Skin epidermis (tissue), 12 donors: ENCODE measurements at regions not wholly inside any gene's neighbourhood (a gene's known extent, or its start where the extent isn't known, plus 50 kb on each side); places are given as distances from the start of the nearest gene placed in this dataset.
"Not testable (repeated sequence)": the region's sequence is repeated elsewhere in the genome, so short reads cannot be mapped to it uniquely, and the experiment has no call there.

ENCODE experiments used
- H3K27ac ChIP-seq, 21 experiments: fragments of 200-600 bp; sonication (generic) in 11 of 21; one replicate each; pipeline ENCODE4 v1.5.0; 2020; ENCODE audit warnings: mild to moderate bottlenecking in 3 of 21, inconsistent platforms in 2 of 21, moderate library complexity in 2 of 21
- H3K4me3 ChIP-seq, 7 experiments: fragments of 200-600 bp; sonication (generic) in 2 of 7; one replicate each; pipeline ENCODE4 v1.5.0; 2020; ENCODE audit warnings: inconsistent platforms in 2 of 7, mild to moderate bottlenecking in 2 of 7, moderate library complexity in 1 of 7

DNA sequence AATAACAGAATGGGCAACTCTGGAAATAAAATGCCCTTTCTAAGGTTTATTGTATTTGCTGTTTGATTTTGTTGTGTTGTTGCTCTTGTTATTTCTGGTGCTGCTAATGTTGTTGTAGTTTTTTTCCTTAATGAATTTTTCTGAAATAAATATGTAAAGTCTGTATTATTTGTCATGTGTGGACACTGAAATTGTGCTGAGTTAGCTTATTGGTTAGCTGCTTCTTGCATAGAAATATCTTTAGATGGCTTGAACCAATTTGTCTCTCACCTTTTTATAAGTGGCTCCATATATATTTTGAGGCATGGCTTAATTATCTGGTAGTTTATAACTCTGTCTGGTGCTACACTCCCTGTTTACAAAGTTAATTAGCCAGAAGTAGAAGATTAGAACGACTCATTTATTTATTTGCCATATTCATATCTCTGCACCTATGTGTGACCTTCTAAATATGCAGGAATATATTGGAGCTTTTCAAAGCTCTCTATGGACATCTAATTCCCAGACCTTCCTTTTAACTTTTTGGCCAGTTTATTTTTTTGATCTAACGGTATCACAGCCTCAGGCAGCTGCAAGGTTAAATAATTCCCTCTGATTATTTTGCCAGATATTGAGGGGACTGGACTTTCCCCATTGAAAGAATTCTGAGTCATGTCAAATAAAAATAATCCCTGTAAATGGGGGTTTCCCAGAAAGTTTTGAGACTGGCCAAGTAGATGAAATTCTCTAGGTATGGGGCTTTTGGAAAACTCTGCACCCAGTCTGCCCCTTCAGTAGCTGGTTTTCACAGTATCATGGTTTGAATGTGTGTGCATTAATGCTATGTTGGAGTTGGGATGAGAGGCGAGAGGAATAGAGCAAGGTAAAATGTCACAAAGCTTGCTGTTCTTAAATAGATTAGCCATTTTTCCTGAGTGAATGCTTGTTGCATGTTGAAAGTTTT lies 1331.7 kb upstream of the MIR17HG start:
- no peak overlapping the region for H3K4me3 ChIP-seq
- no peak overlapping the region for H3K27ac ChIP-seq

DNA sequence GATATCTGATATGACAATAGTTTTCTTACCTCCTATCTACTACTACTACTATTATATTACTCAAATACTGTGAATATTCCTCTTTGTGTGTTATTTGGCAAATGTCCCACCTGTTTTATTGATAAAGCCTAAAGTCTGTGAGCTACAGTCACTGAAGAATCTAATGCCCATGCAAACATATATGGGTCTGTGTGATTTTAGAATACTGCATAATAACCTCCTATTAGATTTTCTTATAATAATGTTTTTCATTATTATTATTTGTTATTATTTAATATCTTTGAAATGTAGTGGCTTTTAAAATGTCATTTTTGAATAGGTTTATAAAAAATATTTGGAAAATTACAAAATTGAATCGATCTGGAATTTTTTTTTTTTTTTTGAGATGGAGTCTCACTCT lies 1330.8 kb upstream of the MIR17HG start:
- H3K4me3 ChIP-seq, result no peak overlapping the region
- H3K27ac ChIP-seq, result no peak overlapping the region

DNA sequence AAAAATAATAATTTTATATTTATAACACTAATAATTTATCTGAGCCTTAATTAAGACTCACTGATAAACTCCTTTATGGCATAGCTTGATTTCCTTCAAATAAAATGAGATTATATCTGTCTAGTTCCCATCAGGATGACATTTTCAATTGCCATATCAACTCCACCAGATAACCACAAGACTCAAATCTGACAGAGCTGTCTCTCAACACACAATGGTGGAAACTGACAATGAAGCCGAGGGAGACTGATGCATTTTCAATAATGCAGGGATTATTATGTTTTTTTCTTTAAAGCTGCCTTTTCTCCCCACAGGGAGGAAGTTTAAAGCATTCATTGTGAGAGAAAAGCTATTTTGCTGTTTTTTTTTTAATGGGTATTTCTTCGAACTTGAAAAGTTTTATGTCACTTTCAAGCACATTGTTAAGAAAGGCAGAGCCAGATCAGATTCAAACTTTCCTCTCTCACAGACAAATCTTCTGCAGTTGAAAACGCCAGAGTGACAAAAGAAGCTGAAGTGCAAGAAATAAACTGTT lies 1326.9 kb upstream of the MIR17HG start:
- Histone ChIP-seq H3K4me3 (no peak overlapping the region), H3K27ac (no peak overlapping the region)

DNA sequence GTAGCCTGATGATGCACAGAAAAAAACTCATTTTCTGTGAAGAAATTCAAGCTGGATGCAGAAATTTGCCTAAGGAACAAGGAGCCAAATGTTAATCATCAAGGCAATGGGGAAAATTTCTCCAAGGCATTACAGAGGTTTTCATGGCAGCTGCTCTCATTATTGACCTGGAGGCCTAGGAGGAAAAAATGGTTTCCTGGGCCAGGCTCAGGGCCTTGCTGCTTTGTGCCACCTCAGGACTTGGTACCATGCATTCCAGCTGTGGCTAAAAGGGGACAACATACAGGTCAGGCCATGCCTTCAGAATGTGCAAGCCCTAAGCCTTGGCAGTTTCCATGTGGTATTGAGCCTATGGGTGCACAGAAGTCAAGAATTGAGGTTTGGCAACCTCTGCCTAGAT lies 1320.1 kb upstream of the MIR17HG start:
- H3K27ac ChIP-seq, result no peak overlapping the region
- no peak overlapping the region for H3K4me3 ChIP-seq

DNA sequence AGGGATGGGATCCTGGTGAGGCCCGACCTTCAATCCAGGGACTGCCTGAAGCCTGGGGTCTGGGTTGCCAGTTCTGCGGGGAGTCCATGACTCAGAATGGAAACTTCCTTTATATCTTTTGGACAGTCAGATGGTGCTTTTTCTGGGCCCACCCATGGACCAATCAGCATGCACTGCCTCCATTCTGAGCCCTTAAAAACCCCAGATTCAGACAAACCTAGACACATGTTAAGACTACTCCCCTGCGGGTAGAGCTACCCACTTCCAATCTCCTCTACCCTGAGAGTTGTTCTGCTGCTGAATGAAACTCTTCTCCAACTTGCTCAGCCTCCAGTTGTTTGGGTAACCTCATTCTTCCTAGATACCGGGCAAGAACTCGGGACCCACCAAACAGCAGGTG lies 1315.2 kb upstream of the MIR17HG start:
- no peak overlapping the region for H3K4me3 ChIP-seq
- H3K27ac ChIP-seq, result no peak overlapping the region

- H3K4me3 ChIP-seq, result no peak overlapping the region
Observed at GRCh38 chr13:90032841-90033493, 1314.5 kb upstream of the MIR17HG start.

GRCh38 chr13:90039516-90039915 lies 1308.0 kb upstream of the MIR17HG start:
- Histone ChIP-seq H3K27ac (no peak overlapping the region), H3K4me3 (no peak overlapping the region)

More at GRCh38 chr13:90032841-90033493, 1314.5 kb upstream of the MIR17HG start:
- H3K27ac ChIP-seq, result no peak overlapping the region

DNA sequence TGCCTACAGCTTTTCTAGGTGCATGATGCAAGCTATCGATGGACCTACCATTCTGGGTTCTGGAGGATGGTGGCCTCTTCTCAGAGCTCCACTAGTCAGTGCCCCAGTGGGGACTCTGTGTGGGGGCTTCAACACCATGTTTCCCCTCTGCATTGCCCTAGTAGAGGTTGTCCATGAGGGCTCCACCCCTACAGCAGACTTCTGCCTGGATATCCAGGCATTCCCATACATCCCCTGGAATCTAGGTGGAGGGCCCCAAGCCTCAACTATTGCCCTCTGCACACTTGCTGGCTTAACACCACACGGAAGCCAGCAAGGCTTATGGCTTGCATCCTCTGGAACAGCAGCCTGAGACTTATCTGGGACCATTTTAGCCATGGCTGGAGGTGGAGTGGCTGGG lies 1299.9 kb upstream of the MIR17HG start:
- Histone ChIP-seq H3K27ac (no peak overlapping the region), H3K4me3 (no peak overlapping the region)

GRCh38 chr13:90049989-90050671 lies 1297.4 kb upstream of the MIR17HG start:
- no peak overlapping the region for H3K4me3 ChIP-seq
- H3K27ac ChIP-seq, result no peak overlapping the region

- Histone ChIP-seq H3K4me3 (no peak overlapping the region), H3K27ac (no peak overlapping the region)
Observed at GRCh38 chr13:90055121-90055520, 1292.4 kb upstream of the MIR17HG start.

GRCh38 chr13:90055760-90056159 lies 1291.7 kb upstream of the MIR17HG start:
- H3K4me3 ChIP-seq, result no peak overlapping the region
- H3K27ac ChIP-seq, result no peak overlapping the region

GRCh38 chr13:90064226-90064625 lies 1283.3 kb upstream of the MIR17HG start:
- not testable (repeated sequence) for H3K27ac ChIP-seq, H3K4me3 ChIP-seq

DNA sequence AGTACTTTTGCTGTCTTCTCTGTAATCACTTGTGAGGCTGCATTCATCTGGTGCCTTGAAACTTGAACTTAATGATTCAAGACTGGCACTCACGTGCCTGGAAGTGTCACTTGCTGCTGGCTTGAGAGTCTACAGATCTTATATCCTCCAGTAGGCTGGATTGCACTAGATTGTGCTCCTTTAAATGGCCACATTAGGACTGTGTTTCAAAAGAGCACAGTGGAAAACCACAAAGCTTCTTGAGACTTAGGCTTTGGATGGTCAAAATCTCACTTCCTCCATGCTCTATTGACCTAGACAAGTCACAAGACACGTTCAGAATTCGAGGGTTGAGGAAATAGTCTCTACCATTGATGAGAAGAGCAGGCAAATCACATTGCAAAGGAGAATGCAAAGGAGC lies 1278.8 kb upstream of the MIR17HG start:
- H3K27ac ChIP-seq, result no peak overlapping the region
- no peak overlapping the region for H3K4me3 ChIP-seq

DNA sequence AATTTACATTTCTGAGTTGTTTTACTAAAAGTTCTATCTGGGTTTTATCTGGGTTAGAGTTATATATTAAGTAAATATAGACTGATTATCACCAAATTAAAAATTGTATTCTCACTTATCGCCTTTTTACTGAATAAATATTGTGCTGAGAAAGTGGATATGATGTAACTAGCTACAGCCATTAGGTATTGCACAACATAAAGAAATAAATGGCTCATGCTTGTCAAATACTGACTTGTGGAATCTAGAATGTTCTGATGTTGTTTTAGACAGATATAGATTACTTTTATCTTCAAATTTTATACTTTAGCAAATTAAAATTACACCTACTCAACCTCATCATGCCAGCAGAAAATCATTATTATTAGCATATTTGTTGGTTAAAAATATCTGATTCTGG lies 1277.1 kb upstream of the MIR17HG start:
- no peak overlapping the region for H3K27ac ChIP-seq
- no peak overlapping the region for H3K4me3 ChIP-seq

DNA sequence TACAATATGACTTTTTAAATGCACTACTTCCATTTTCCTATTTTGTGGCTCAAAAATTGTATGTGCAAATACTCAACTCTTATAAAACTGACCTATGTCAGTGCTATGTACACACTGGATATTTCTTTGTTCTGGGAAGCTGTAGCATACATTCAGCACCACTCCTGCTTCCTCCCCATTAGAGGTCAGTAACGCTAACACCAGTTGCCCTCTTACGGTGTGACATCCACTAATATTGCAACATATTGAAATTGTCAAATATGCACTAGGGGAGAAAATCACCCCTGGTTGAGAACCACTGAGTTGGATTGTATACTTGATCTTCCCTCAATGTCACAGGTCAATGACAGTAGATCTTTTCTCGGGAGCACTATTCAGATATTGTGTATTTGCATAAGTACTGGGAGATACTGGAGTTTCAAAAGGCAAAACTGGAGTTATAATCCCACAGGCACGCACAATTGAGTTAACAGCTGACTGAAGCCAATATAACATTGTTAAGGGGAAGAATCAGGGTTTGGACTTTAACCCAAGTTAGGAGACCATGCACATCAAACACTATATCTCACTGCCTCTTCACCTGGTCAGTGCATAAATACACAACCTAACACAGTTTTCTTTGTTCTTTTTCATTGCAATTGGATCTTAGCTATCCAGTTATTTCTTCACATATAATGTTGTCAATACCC lies 1276.5 kb upstream of the MIR17HG start:
- Histone ChIP-seq H3K4me3 (no peak overlapping the region), H3K27ac (no peak overlapping the region)

DNA sequence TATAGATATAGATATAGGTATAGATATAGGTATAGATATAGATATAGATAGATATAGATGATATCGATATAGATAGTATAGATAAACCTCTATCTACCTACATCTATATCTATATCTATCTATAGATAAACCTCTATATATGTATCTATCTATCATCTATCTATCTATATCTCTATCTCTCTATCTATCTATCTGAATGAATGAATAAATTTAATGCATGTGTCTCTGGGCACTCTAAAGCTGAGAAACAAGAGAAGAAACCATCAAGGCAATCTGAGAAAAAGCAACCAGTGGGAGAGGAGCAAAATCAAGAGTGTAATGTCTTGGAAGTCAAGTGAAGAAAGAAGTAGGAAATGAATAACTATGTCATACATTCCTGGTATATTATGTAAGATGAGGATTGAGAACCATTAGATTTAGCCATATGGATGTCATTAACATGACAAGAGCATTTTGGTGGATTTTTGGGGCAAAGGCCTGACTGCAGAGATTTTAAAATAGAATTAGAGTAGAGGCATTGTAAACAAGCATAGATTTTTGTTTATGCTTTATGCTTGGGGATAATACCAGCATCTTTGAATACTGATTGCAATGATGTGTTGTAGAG lies 1262.7 kb upstream of the MIR17HG start:
- no peak overlapping the region for H3K27ac ChIP-seq
- no peak overlapping the region for H3K4me3 ChIP-seq

GRCh38 chr13:90089051-90089450 lies 1258.4 kb upstream of the MIR17HG start:
- H3K4me3 ChIP-seq, result no peak overlapping the region
- no peak overlapping the region for H3K27ac ChIP-seq

GRCh38 chr13:90091611-90092010 lies 1255.9 kb upstream of the MIR17HG start:
- Histone ChIP-seq H3K27ac (no peak overlapping the region), H3K4me3 (no peak overlapping the region)

GRCh38 chr13:90094357-90094756 lies 1253.1 kb upstream of the MIR17HG start:
- no peak overlapping the region for H3K27ac ChIP-seq
- no peak overlapping the region for H3K4me3 ChIP-seq
